H1 (cell line): ENCODE measurements at regions not wholly inside any gene's neighbourhood (a gene's known extent, or its start where the extent isn't known, plus 50 kb on each side); places are given as distances from the start of the nearest gene placed in this dataset.

Experiments used
- CTCF ChIA-PET: fragments of 300-600 bp; sonication (Branson Sonifier 250); formaldehyde crosslinking; loops from one replicate; lab custom pipeline; 2021; ENCODE audit not compliant: partially characterized antibody; lab: Charles Lee
- POLR2A ChIA-PET: fragments of 300-600 bp; sonication (Branson Sonifier 250); formaldehyde crosslinking; loops from one replicate; lab custom pipeline; 2021; ENCODE audit warnings: inconsistent platforms; ENCODE audit not compliant: partially characterized antibody; lab: Charles Lee
- DNase-seq, 2 experiments: peaks; one replicate each; pipeline versions ENCODE4 v3.0.0 to v3.0.0-alpha.2; 2010 to 2022; ENCODE audit warnings: low spot score in 2 of 2, low read depth in 1 of 2, mixed read lengths in 1 of 2
- FAIRE-seq: peaks from 2 replicates; lab custom pipeline; 2011; peaks lifted over from hg19 to GRCh38; lab: Jason Lieb, UNC
- H2AFZ ChIP-seq: 2 replicates; pipeline ENCODE4 v1.8.1; 2012; ENCODE audit warnings: low read length, inconsistent platforms
- H2AK5ac ChIP-seq: 2 replicates; pipeline ENCODE4 v1.6.1; 2013; ENCODE audit warnings: low read depth, low read length
- H2BK120ac ChIP-seq: replicated peaks from 2 replicates; pipeline ENCODE3; 2013; ENCODE audit warnings: low read depth, low read length, inconsistent platforms
- H2BK12ac ChIP-seq: 2 replicates; pipeline ENCODE4 v1.6.1; 2013; ENCODE audit warnings: low read depth, low read length
- H2BK15ac ChIP-seq: 2 replicates; pipeline ENCODE4 v1.6.1; 2013; ENCODE audit warnings: low read length
- H2BK20ac ChIP-seq: 2 replicates; pipeline ENCODE4 v1.6.1; 2013; ENCODE audit warnings: low read length
- H2BK5ac ChIP-seq: 2 replicates; pipeline ENCODE4 v1.6.1; 2013; ENCODE audit warnings: low read depth, low read length
- H3K14ac ChIP-seq: 2 replicates; pipeline ENCODE4 v1.6.1; 2013; ENCODE audit warnings: inconsistent platforms; ENCODE audit not compliant: insufficient read length
- H3K18ac ChIP-seq: 2 replicates; pipeline ENCODE4 v1.6.1; 2013; ENCODE audit warnings: low read length; ENCODE audit errors: extremely low read depth
- H3K23ac ChIP-seq: 2 replicates; pipeline ENCODE4 v1.6.1; 2013; ENCODE audit warnings: inconsistent platforms; ENCODE audit not compliant: insufficient read length
- H3K23me2 ChIP-seq: 2 replicates; pipeline ENCODE4 v1.6.1; 2013; ENCODE audit warnings: low read depth, low read length
- H3K27ac ChIP-seq: 2 replicates; pipeline ENCODE4 v1.6.1; 2011; ENCODE audit warnings: low read depth, low read length, inconsistent platforms
- H3K27me3 ChIP-seq, 4 experiments: replicated peaks in 1 of 4; 1 replicate in 1 of 4; 2 replicates in 3 of 4; pipeline versions ENCODE4 v1.6.1 to v1.8.1; 2011 to 2013; ENCODE audit warnings: low read length in 3 of 4, mild to moderate bottlenecking in 3 of 4, inconsistent platforms in 2 of 4, mixed read lengths in 2 of 4, moderate library complexity in 1 of 4; ENCODE audit not compliant: control insufficient read depth in 3 of 4, insufficient read depth in 3 of 4; ENCODE audit errors: extremely low read depth in 1 of 4
- H3K36me3 ChIP-seq, 4 experiments: 2 replicates each; pipeline versions ENCODE4 v1.6.1 to v1.8.1; 2011 to 2013; ENCODE audit warnings: mild to moderate bottlenecking in 4 of 4, low read length in 3 of 4, moderate library complexity in 2 of 4, control low read depth in 1 of 4, inconsistent platforms in 1 of 4; ENCODE audit not compliant: insufficient read depth in 4 of 4, control insufficient read depth in 2 of 4
- H3K4ac ChIP-seq: replicated peaks from 2 replicates; pipeline ENCODE3; 2013; ENCODE audit warnings: low read length, low read depth, mixed read lengths, inconsistent platforms; ENCODE audit not compliant: insufficient read length
- H3K4me1 ChIP-seq, 4 experiments: replicated peaks in 1 of 4; 1 replicate in 1 of 4; 2 replicates in 3 of 4; pipeline versions ENCODE4 v1.6.1 to v1.8.1; 2011 to 2013; ENCODE audit warnings: low read length in 3 of 4, inconsistent platforms in 2 of 4, mixed read lengths in 1 of 4; ENCODE audit not compliant: insufficient read depth in 4 of 4, control insufficient read depth in 3 of 4
- H3K4me2 ChIP-seq, 2 experiments: 2 replicates each; pipeline versions ENCODE4 v1.6.1 to v1.8.1; 2011 to 2013; ENCODE audit warnings: low read depth in 2 of 2, low read length in 2 of 2, control low read depth in 1 of 2, inconsistent platforms in 1 of 2, mild to moderate bottlenecking in 1 of 2; ENCODE audit not compliant: insufficient read depth in 1 of 2
- H3K4me3 ChIP-seq, 4 experiments: fragments of 200-600, 300-600 bp in 1 of 4; sonication (generic), shearing (Covaris generic), sonication (Bioruptor Twin) in 1 of 4; 2 replicates each; pipeline versions ENCODE4 v1.5.1 to v1.8.1; 2011 to 2016; ENCODE audit warnings: low read length in 4 of 4, low read depth in 3 of 4, control low read depth in 2 of 4, inconsistent platforms in 2 of 4, mild to moderate bottlenecking in 2 of 4, mixed read lengths in 1 of 4, moderate library complexity in 1 of 4; ENCODE audit not compliant: insufficient read depth in 2 of 4; ENCODE audit errors: extremely low read depth in 1 of 4
- H3K56ac ChIP-seq: replicated peaks from 2 replicates; pipeline ENCODE3; 2013; ENCODE audit warnings: low read depth, mild to moderate bottlenecking, mixed read lengths, low read length, inconsistent platforms; ENCODE audit not compliant: insufficient read length
- H3K79me1 ChIP-seq: 2 replicates; pipeline ENCODE4 v1.6.1; 2013; ENCODE audit warnings: low read depth, low read length, control low read depth
- H3K79me2 ChIP-seq, 2 experiments: 2 replicates each; pipeline versions ENCODE4 v1.6.1 to v1.8.1; 2012 to 2013; ENCODE audit warnings: low read length in 2 of 2, mild to moderate bottlenecking in 2 of 2, inconsistent platforms in 1 of 2; ENCODE audit not compliant: insufficient read depth in 2 of 2, control insufficient read depth in 1 of 2
- H3K9ac ChIP-seq, 4 experiments: replicated peaks in 1 of 4; 1 replicate in 1 of 4; 2 replicates in 3 of 4; pipeline versions ENCODE4 v1.6.1 to v1.8.1; 2011 to 2013; ENCODE audit warnings: low read depth in 3 of 4, low read length in 3 of 4, control low read depth in 2 of 4, mild to moderate bottlenecking in 2 of 4, moderate library complexity in 2 of 4, inconsistent platforms in 1 of 4; ENCODE audit errors: extremely low read depth in 1 of 4
- H3K9me3 ChIP-seq, 2 experiments: 2 replicates each; pipeline versions ENCODE4 v1.6.1 to v1.8.1; 2012 to 2013; ENCODE audit warnings: mild to moderate bottlenecking in 2 of 2, moderate library complexity in 2 of 2, control low read depth in 1 of 2, inconsistent platforms in 1 of 2, low read depth in 1 of 2, low read length in 1 of 2, mixed read lengths in 1 of 2; ENCODE audit not compliant: insufficient read depth in 2 of 2
- H4K20me1 ChIP-seq, 2 experiments: replicated peaks in 1 of 2; 2 replicates each; pipeline versions ENCODE3 to v1.8.1; 2011 to 2013; ENCODE audit warnings: inconsistent platforms in 2 of 2, low read length in 2 of 2, mild to moderate bottlenecking in 1 of 2; ENCODE audit not compliant: insufficient read depth in 2 of 2, control insufficient read depth in 1 of 2
- H4K5ac ChIP-seq: 2 replicates; pipeline ENCODE4 v1.6.1; 2013; ENCODE audit warnings: low read length, low read depth, mixed read lengths, inconsistent platforms; ENCODE audit not compliant: insufficient read length
- H4K8ac ChIP-seq: 2 replicates; pipeline ENCODE4 v1.8.0; 2013; ENCODE audit warnings: mild to moderate bottlenecking, moderate library complexity, low read length, inconsistent platforms; ENCODE audit not compliant: insufficient read depth; ENCODE audit errors: extremely low read depth
- H4K91ac ChIP-seq: replicated peaks from 2 replicates; pipeline ENCODE3; 2013; ENCODE audit warnings: low read length, mixed read lengths, inconsistent platforms; ENCODE audit not compliant: insufficient read length
- BCL11A ChIP-seq, 2 experiments: IDR thresholded peaks; one replicate each; pipeline ENCODE4 v1.6.1; 2011; ENCODE audit warnings: low read depth in 2 of 2, low read length in 2 of 2, mild to moderate bottlenecking in 2 of 2
- CREB1 ChIP-seq: IDR thresholded peaks from 2 replicates; pipeline ENCODE4 v1.6.1; 2012; ENCODE audit warnings: inconsistent platforms
- NRF1 ChIP-seq: IDR thresholded peaks from 2 replicates; pipeline ENCODE4 v1.6.1; 2011; ENCODE audit warnings: mild to moderate bottlenecking, low read depth, low read length, improper control_type of control experiment
- PHF8 ChIP-seq: fragments of 200-600 bp; sonication (generic); conservative IDR thresholded peaks from 2 replicates; pipeline ENCODE4 v1.7.1; 2012; ENCODE audit warnings: low read depth, mild to moderate bottlenecking, inconsistent platforms, low read length, moderate library complexity
- RNF2 ChIP-seq: fragments of 200-900, 300-1000 bp; sonication (generic); IDR thresholded peaks from 2 replicates; pipeline ENCODE4 v1.7.1; 2016; ENCODE audit warnings: borderline replicate concordance, low read depth, mild to moderate bottlenecking, antibody characterized with exemption, low read length; ENCODE audit not compliant: poor library complexity, severe bottlenecking; ENCODE audit errors: missing control alignments
- SIN3A ChIP-seq, 2 experiments: IDR thresholded peaks in 1 of 2; conservative IDR thresholded peaks in 1 of 2; 2 replicates each; pipeline ENCODE4 v1.6.1; 2011 to 2012; ENCODE audit warnings: low read length in 2 of 2, improper control_type of control experiment in 1 of 2, low read depth in 1 of 2, mild to moderate bottlenecking in 1 of 2
- TAF1 ChIP-seq: IDR thresholded peaks from 2 replicates; pipeline ENCODE4 v1.6.1; 2011; ENCODE audit warnings: mild to moderate bottlenecking, low read depth, low read length
- WGBS, 2 experiments: shearing (Covaris generic) in 1 of 2; methylation state at CpG; one replicate each; pipeline versions ENCODE4 v1.1.6 to v1.1.7; 2013 to 2015; ENCODE audit warnings: low lambda C conversion rate in 2 of 2, mixed read lengths in 2 of 2, inconsistent platforms in 1 of 2, low coverage in 1 of 2, missing lambda C conversion rate in 1 of 2; ENCODE audit not compliant: insufficient replicate concordance in 2 of 2, insufficient coverage in 1 of 2, insufficient read length in 1 of 2; ENCODE audit errors: extremely low coverage in 1 of 2, missing lambda C conversion rate in 1 of 2; 5-methylcytosine and 5-hydroxymethylcytosine counted together

DNA sequence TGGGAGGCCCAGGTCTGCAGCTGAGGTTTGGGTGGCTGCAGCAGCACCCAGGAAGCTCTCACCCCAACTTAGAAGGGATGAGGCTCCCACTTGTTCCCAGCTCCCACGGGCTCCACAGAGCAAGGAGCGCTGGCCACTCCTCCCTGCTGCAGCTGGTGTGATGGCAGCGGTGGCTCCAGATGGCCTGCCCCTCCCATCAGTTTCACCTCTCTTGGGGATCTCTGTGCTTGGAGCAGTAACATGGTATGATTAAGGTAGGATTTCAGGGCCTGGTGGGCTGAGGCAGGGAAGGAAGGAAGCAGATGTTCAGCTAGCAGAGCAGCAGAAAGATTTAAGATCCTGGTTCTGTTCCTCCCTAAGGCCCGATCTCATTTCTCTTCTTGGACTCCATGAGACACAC lies 66.8 kb upstream of the KIF5B start:
- Histone ChIP-seq H3K14ac (no peak overlapping the region), H3K4me3 (no peak overlapping the region), H3K23ac (no peak overlapping the region), H4K5ac (no peak overlapping the region), H4K20me1 (no peaks in the 10 kb centered on the region), H3K79me2 (no peaks in the 10 kb centered on the region), H4K91ac (no peak overlapping the region), H4K8ac (no peak overlapping the region), H2AFZ (no peak overlapping the region), H3K18ac (no peak overlapping the region), H2BK12ac (no peak overlapping the region), H3K4ac (no peak overlapping the region), H2BK15ac (no peak overlapping the region), H2BK5ac (no peak overlapping the region), H2BK120ac (no peak overlapping the region), H3K27me3 (no peaks in the 10 kb centered on the region), H3K9ac (no peak overlapping the region), H2BK20ac (no peak overlapping the region), H3K4me2 (no peak overlapping the region), H3K9me3 (peaks cover 0 to 4% of the 10 kb centered on the region in 2 experiments; a peak in 1 of 4 replicates), H3K23me2 (no peaks in the 10 kb centered on the region), H3K36me3 (no peaks in the 10 kb centered on the region), H3K56ac (no peak overlapping the region), H3K27ac (no peak overlapping the region), H2AK5ac (no peak overlapping the region), H3K4me1 (no peaks in the 10 kb centered on the region), H3K79me1 (no peaks in the 10 kb centered on the region)
- TF ChIP-seq SIN3A (conservative IDR thresholded peaks at IDR 0.05 in 1 of 2, IDR thresholded peaks at IDR 0.05 in 1 of 2; ENCODE audit: low read depth in 1 of 2, low read length in 2 of 2) (no peak), CREB1 (no peak), RNF2 (no peak), PHF8 (no peak), NRF1 (no peak), TAF1 (no peak), BCL11A (IDR thresholded peaks at IDR 0.05; ENCODE audit: low read depth in 2 of 2, low read length in 2 of 2) (no peak)
- ChIA-PET CTCF (interaction anchor here (0.6 kb wide), 1 partner anchor 62 kb away, joined by 3 read pairs; no protein-coding TSS in a partner anchor), POLR2A (interaction anchor here (1.9 kb wide), 1 partner anchor 13 kb away, joined by 4 read pairs; no protein-coding TSS in a partner anchor)
- 86% methylated on average over 4 of the region's 4 CpGs; no CpG with 5 or more reads in 1 of the 2 experiments for WGBS, 2 experiments
- FAIRE-seq (no peak), DNase-seq (no peak)
